Epithelial cell of esophagus (primary cell): ENCODE measurements at regions not wholly inside any gene's neighbourhood (a gene's known extent, or its start where the extent isn't known, plus 50 kb on each side); places are given as distances from the start of the nearest gene placed in this dataset.
"Not testable (repeated sequence)": the region's sequence is repeated elsewhere in the genome, so short reads cannot be mapped to it uniquely, and the experiment has no call there.

Source experiments
- DNase-seq: peaks from one replicate; pipeline ENCODE4 v3.0.0; 2010; ENCODE audit warnings: low read depth
- H3K4me3 ChIP-seq: 2 replicates; pipeline ENCODE4 v1.5.1; 2011; ENCODE audit warnings: mild to moderate bottlenecking, low read length, control low read depth
- CTCF ChIP-seq: IDR thresholded peaks from 2 replicates; pipeline ENCODE4 v1.5.1; 2011; ENCODE audit warnings: low read depth, mild to moderate bottlenecking, low read length, control low read depth, inconsistent platforms; ENCODE audit not compliant: insufficient read depth; ENCODE audit errors: missing control alignments

- H3K4me3 ChIP-seq, result no peak overlapping the region
- no peak for DNase-seq
- TF ChIP-seq CTCF, result no peak
Observed at GRCh38 chr10:10056961-10057360, 960.7 kb upstream of the CELF2 start.

- no peak for DNase-seq
- H3K4me3 ChIP-seq, result no peak overlapping the region
- no peak for TF ChIP-seq CTCF
Observed at GRCh38 chr10:10067644-10068043, 950.0 kb upstream of the CELF2 start.

GRCh38 chr10:10074847-10075246 lies 942.8 kb upstream of the CELF2 start:
- DNase-seq, result not testable (repeated sequence)

GRCh38 chr10:10078446-10078845 lies 939.2 kb upstream of the CELF2 start:
- TF ChIP-seq CTCF, result no peak
- no peak for DNase-seq
- H3K4me3 ChIP-seq, result no peak overlapping the region

More at GRCh38 chr10:10074847-10075246, 942.8 kb upstream of the CELF2 start:
- not testable (repeated sequence) for H3K4me3 ChIP-seq

- H3K4me3 ChIP-seq, result no peak overlapping the region
- no peak for DNase-seq
- no peak for TF ChIP-seq CTCF
Observed at GRCh38 chr10:10092581-10092980, 925.1 kb upstream of the CELF2 start.

- DNase-seq, result no peak
- TF ChIP-seq CTCF, result no peak
Observed at GRCh38 chr10:10093021-10093420, 924.7 kb upstream of the CELF2 start.

GRCh38 chr10:10094691-10095090 lies 923.0 kb upstream of the CELF2 start:
- H3K4me3 ChIP-seq, result no peak overlapping the region
- TF ChIP-seq CTCF, result no peak
- DNase-seq, result no peak

More at GRCh38 chr10:10093021-10093420, 924.7 kb upstream of the CELF2 start:
- no peak overlapping the region for H3K4me3 ChIP-seq

- no peak for DNase-seq
- H3K4me3 ChIP-seq, result no peak overlapping the region
- no peak for TF ChIP-seq CTCF
Observed at GRCh38 chr10:10096296-10096695, 921.4 kb upstream of the CELF2 start.
